Skeletal muscle tissue (tissue), 3 donors: ENCODE measurements at regions not wholly inside any gene's neighbourhood (a gene's known extent, or its start where the extent isn't known, plus 50 kb on each side); places are given as distances from the start of the nearest gene placed in this dataset.

Experiments used
- H3K27ac ChIP-seq: one replicate; pipeline ENCODE4 v1.7.0; 2013; ENCODE audit warnings: mild to moderate bottlenecking, low read depth, low read length, inconsistent platforms
- H3K27me3 ChIP-seq, 3 donors: one replicate each; pipeline ENCODE4 v1.7.0; 2013; ENCODE audit warnings: low read length in 3 of 3; ENCODE audit not compliant: control insufficient read depth in 3 of 3, insufficient read depth in 3 of 3
- H3K36me3 ChIP-seq, 3 donors: one replicate each; pipeline ENCODE4 v1.7.0; 2013; ENCODE audit warnings: low read length in 3 of 3; ENCODE audit not compliant: control insufficient read depth in 3 of 3, insufficient read depth in 3 of 3
- H3K4me1 ChIP-seq, 3 donors: one replicate each; pipeline ENCODE4 v1.7.0; 2013; ENCODE audit warnings: low read length in 3 of 3, mild to moderate bottlenecking in 3 of 3; ENCODE audit not compliant: control insufficient read depth in 3 of 3, insufficient read depth in 3 of 3
- H3K4me3 ChIP-seq, 3 donors: one replicate each; pipeline ENCODE4 v1.7.0; 2013; ENCODE audit warnings: low read length in 3 of 3
- H3K9ac ChIP-seq, 3 donors: one replicate each; pipeline ENCODE4 v1.7.0; 2013; ENCODE audit warnings: low read length in 3 of 3, mild to moderate bottlenecking in 3 of 3, moderate library complexity in 2 of 3, low read depth in 1 of 3
- H3K9me3 ChIP-seq, 3 donors: one replicate each; pipeline ENCODE4 v1.7.0; 2013; ENCODE audit warnings: low read length in 3 of 3; ENCODE audit not compliant: control insufficient read depth in 3 of 3
- donor health status: Osteomylitis.

DNA sequence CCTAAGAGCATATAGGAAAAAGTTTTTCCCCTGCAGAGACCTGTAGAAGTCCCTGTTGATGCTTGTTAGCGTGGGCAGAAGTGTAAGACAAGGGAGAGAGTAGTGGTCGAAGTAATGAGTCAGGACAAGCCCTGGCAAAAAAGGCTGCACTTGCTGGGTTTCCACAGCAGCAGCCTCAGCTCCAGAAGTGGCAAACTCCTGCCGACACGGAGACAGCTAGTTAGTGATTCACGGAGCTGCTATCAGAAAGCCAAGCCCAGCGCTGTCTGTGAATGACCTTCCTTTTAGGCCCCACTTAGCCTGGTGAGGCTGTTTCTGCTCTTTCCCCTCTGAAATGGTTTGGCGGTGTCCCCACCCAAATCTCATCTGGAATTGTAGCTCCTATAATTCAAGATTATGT is 109.1 kb downstream of the FAM50B start:
- H3K4me3 ChIP-seq: no peak overlapping the region
- H3K36me3 ChIP-seq: no peaks in the 10 kb centered on the region
- peaks cover 0 to 5% (median 0%) of the 10 kb centered on the region in 3 donors for H3K4me1 ChIP-seq

DNA sequence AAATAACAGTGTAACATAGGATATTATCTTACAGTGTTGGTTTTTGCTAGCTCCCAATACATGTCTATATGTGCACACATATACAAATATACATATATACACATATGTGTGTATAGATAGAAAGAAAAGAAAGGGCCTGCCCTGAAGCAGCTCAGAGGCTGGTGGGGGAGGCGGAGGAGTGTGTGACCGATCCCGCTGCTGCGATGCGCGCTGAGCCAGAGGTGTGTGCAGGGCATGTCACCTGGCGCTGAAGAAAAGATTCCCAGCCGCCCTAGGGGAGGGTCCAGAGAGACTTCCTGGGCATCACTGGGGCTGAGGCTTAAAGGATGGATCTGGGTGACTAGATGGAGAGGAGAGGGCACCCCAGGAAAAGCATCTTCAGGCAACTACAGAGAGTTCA is 110.2 kb downstream of the FAM50B start:
- H3K27ac ChIP-seq: no peak overlapping the region
- H3K9me3 ChIP-seq: no peaks in the 10 kb centered on the region
- H3K27me3 ChIP-seq: no peaks in the 10 kb centered on the region
- H3K9ac ChIP-seq: no peak overlapping the region
- H3K4me1 ChIP-seq: peaks cover 0 to 5% (median 0%) of the 10 kb centered on the region in 3 donors
- no peak overlapping the region for H3K4me3 ChIP-seq
- no peaks in the 10 kb centered on the region for H3K36me3 ChIP-seq

More for the DNA sequence above, 109.1 kb downstream of the FAM50B start:
- H3K27ac ChIP-seq: no peak overlapping the region
- no peak overlapping the region for H3K9ac ChIP-seq
- H3K9me3 ChIP-seq: no peaks in the 10 kb centered on the region
- no peaks in the 10 kb centered on the region for H3K27me3 ChIP-seq

DNA sequence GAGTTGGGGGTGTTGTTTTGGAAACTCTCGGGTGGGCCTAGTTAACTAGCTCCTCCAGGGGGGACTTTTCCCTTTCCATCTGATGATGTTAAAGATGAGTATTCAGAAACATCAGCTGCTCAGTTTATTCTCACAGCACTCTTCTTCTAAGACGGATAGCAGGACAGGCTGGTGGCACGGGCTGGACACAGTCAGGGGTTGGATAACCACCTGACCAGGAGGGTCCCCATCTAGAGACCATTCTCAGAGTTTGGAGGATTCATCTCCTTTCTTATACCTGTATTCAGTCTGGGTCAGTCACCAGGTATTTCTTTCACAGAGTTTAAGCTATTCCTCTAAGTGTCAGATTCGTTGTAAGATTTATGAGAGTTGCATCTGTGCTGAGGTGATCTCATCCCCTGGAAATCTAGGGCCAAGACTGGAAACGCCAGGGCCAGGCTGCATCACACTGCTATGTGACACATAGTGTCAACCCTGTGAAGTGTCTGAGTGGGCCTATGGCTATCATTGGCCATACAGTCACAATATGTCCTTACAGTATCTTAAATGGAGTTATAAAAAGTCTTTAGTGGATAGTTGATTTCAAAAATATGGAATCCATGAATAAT is 111.7 kb downstream of the FAM50B start:
- Histone ChIP-seq H3K4me1 (peaks cover 0 to 5% (median 0%) of the 10 kb centered on the region in 3 donors), H3K27ac (no peak overlapping the region), H3K9ac (no peak overlapping the region)

GRCh38 chr6:3961581-3962215 is 112.5 kb downstream of the FAM50B start:
- H3K27ac ChIP-seq: no peak overlapping the region
- H3K36me3 ChIP-seq: no peaks in the 10 kb centered on the region
- peaks cover 0 to 5% (median 0%) of the 10 kb centered on the region in 3 donors for H3K4me1 ChIP-seq
- H3K27me3 ChIP-seq: no peaks in the 10 kb centered on the region
- no peak overlapping the region for H3K4me3 ChIP-seq
- H3K9me3 ChIP-seq: no peaks in the 10 kb centered on the region
- H3K9ac ChIP-seq: no peak overlapping the region

More for the DNA sequence above, 111.7 kb downstream of the FAM50B start:
- no peaks in the 10 kb centered on the region for H3K36me3 ChIP-seq
- H3K27me3 ChIP-seq: no peaks in the 10 kb centered on the region
- no peak overlapping the region for H3K4me3 ChIP-seq
- H3K9me3 ChIP-seq: no peaks in the 10 kb centered on the region

- Histone ChIP-seq H3K9ac (no peak overlapping the region), H3K27me3 (no peaks in the 10 kb centered on the region), H3K4me3 (no peak overlapping the region), H3K4me1 (peaks cover 0 to 5% (median 0%) of the 10 kb centered on the region in 3 donors), H3K36me3 (no peaks in the 10 kb centered on the region), H3K9me3 (no peaks in the 10 kb centered on the region), H3K27ac (no peak overlapping the region)
These were observed 113.4 kb downstream of the FAM50B start for GRCh38 chr6:3962291-3963280.

- H3K4me1 ChIP-seq: peaks cover 0 to 5% (median 0%) of the 10 kb centered on the region in 3 donors
- no peaks in the 10 kb centered on the region for H3K36me3 ChIP-seq
- H3K27ac ChIP-seq: no peak overlapping the region
These were observed 114.3 kb downstream of the FAM50B start for GRCh38 chr6:3963426-3963825.

DNA sequence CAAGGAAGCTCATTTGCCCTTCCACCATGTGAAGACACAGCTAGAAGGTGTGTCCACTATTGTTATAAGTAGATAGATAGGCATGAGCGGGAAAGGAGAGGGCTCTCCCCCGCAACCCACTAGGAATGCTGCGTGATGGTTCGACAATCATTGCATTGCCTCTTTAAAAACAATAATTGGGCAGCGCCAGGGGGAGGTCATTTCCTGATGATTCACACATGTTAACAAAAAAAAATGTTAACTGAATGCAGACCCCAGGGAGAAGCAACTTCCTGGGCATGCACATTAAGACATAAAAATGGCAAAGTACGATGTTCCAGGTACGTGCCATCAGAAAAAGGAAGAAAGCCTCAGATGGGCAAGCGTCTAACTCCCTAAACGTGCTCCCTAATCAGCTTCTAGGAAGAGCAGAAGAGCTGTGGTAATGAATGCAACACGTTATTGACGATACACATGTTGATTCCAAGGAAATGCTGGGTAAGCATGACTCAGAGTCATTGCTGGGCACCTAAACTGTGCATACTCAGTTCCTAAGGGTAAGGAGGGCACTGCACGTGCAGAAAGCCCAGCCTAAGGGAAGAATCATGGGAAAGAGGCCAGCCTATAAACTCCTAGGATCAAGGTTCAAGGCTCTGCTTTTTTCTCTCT is 113.7 kb downstream of the FAM217A start:
- no peaks in the 10 kb centered on the region for H3K36me3 ChIP-seq
- no peak overlapping the region for H3K9ac ChIP-seq
- no peak overlapping the region for H3K27ac ChIP-seq
- H3K9me3 ChIP-seq: no peaks in the 10 kb centered on the region
- peaks cover 0 to 2% (median 0%) of the 10 kb centered on the region in 3 donors for H3K27me3 ChIP-seq
- no peak overlapping the region for H3K4me3 ChIP-seq
- H3K4me1 ChIP-seq: peaks cover 0 to 5% (median 0%) of the 10 kb centered on the region in 3 donors

More at GRCh38 chr6:3963426-3963825, 114.3 kb downstream of the FAM50B start:
- H3K9ac ChIP-seq: no peak overlapping the region
- no peaks in the 10 kb centered on the region for H3K9me3 ChIP-seq
- no peak overlapping the region for H3K4me3 ChIP-seq
- H3K27me3 ChIP-seq: no peaks in the 10 kb centered on the region

DNA sequence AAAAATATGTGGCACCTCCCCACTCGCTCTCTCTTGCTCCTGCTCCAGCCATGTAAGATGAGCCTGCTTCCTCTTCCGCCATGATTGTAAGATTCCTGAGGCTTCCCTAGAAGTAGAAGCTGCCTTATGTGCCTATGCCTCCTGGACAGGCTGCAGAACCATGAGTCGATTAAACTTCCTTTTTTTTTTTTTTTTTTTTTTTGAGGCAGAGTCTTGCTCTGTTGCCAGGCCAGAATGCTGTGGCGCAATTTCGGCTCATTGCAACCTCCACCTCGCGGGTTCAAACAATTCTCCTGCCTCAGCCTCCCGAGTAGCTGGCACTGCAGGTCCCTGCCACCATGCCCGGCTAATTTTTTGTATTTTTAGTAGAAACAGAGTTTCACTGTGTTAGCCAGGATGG is 112.5 kb downstream of the FAM217A start:
- Histone ChIP-seq H3K27ac (no peak overlapping the region), H3K27me3 (peaks cover 0 to 2% (median 0%) of the 10 kb centered on the region in 3 donors), H3K4me3 (no peak overlapping the region), H3K4me1 (no peaks in the 10 kb centered on the region), H3K9me3 (no peaks in the 10 kb centered on the region), H3K36me3 (no peaks in the 10 kb centered on the region), H3K9ac (no peak overlapping the region)

DNA sequence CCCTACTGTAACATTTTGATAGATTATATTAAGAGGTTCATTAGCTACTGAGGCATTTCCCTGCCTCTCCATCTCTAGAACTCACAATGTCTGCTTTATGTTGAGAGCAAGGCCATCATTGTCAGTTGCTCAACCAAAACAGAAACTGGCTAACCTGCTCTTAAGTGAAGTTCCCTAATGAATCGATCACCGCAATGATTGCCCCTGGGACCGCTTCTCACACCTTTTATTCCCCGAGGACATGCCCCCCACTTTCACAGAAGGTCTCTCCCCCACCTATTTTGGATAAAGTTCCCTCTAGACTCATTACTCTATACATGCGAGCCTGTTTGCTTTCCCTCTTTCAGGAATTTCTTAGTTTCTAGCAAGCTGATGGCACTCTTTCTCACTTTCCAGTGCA is 108.8 kb downstream of the FAM217A start:
- H3K27ac ChIP-seq: no peak overlapping the region
- no peaks in the 10 kb centered on the region for H3K36me3 ChIP-seq
- no peaks in the 10 kb centered on the region for H3K9me3 ChIP-seq
- H3K9ac ChIP-seq: no peak overlapping the region
- no peak overlapping the region for H3K4me3 ChIP-seq
- no peaks in the 10 kb centered on the region for H3K4me1 ChIP-seq
- H3K27me3 ChIP-seq: peaks cover 0 to 2% (median 0%) of the 10 kb centered on the region in 3 donors
